ENCODE measurements at regions not wholly inside any gene's neighbourhood (a gene's known extent, or its start where the extent isn't known, plus 50 kb on each side); places are given as distances from the start of the nearest gene placed in this dataset.

DNA sequence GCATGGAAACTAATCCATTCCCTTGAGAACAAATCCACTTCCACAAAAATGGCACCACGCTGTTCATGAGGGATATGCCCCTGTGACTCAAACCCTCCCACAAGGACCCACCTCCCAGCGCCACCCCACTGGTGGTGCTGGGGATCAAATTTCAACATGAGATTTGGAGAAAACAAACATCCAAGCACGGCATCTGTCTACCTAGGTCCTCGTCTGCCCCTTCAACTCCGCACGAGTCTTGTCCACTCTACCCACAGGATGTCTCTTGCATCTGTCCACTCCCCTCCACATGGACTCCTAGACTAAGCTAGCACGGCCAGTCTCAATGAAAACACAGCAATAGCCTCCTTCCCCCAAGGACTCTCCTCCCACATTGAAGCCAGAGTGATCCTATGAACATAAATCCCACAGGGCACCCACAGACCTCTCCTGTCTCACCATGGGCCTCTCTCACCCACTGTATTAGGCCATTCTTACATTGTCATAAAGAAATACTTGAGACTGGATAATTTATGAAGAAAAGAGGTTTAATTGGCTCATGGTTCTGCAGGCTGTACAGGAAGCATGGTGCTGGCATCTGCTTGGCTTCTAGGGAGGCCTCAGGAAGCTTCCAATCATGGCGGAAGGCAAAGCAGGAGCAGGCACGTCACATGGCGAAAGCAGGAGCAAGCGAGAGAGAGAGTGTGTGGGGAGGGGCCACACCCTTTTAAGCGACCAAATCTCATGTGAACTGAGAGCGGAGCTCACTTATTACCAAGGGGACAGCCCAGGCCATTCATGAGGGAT, 101.4 kb downstream of the TOMM20 start:
- TF ChIP-seq CTCF (IDR thresholded peaks at IDR 0.05; ENCODE audit: poor library complexity, severe bottlenecking) (no peak), RAD21 (conservative IDR thresholded peaks at IDR 0.05) (no peak), EZH2 (IDR thresholded peaks at IDR 0.05; ENCODE audit: borderline replicate concordance, insufficient read depth, low read length, poor library complexity, severe bottlenecking) (no peak)

Measured in neural cell (in vitro differentiated cells).